Gastrocnemius medialis (tissue), 4 donors: ENCODE measurements at regions not wholly inside any gene's neighbourhood (a gene's known extent, or its start where the extent isn't known, plus 50 kb on each side); places are given as distances from the start of the nearest gene placed in this dataset.

Source experiments
- CTCF ChIP-seq, 5 experiments: fragments of 450-650 bp in 3 of 5; fragments of 200-600 bp in 2 of 5; sonication (generic) in 2 of 5; IDR thresholded peaks in 4 of 5; conservative IDR thresholded peaks in 1 of 5; 1 replicate in 4 of 5; 2 replicates in 1 of 5; pipeline ENCODE4 v1.5.1; 2016 to 2019; ENCODE audit warnings: antibody characterized with exemption in 5 of 5, mild to moderate bottlenecking in 3 of 5, moderate library complexity in 3 of 5
- POLR2A ChIP-seq, 2 donors: fragments of 450-650 bp; IDR thresholded peaks; one replicate each; pipeline ENCODE4 v1.6.1; 2017; ENCODE audit warnings: antibody characterized with exemption in 2 of 2, mild to moderate bottlenecking in 2 of 2, moderate library complexity in 2 of 2

- no peak for TF ChIP-seq CTCF (IDR thresholded peaks at IDR 0.05 in 4 of 5, conservative IDR thresholded peaks at IDR 0.05 in 1 of 5)
- TF ChIP-seq POLR2A (IDR thresholded peaks at IDR 0.05) = no peak
Observed at GRCh38 chr1:53392460-53392859, 64.6 kb upstream of the LRP8 start.
